Panc1 (cell line): ENCODE measurements at regions not wholly inside any gene's neighbourhood (a gene's known extent, or its start where the extent isn't known, plus 50 kb on each side); places are given as distances from the start of the nearest gene placed in this dataset.

Experiments
- CTCF ChIP-seq: fragments of 450-650 bp; IDR thresholded peaks from 2 replicates; pipeline ENCODE4 v1.5.1; 2017; ENCODE audit warnings: mild to moderate bottlenecking
- POLR2AphosphoS5 ChIP-seq: IDR thresholded peaks from 2 replicates; pipeline ENCODE4 v1.6.1; 2012; ENCODE audit warnings: mild to moderate bottlenecking, low read depth, low read length, moderate library complexity
- REST ChIP-seq, 2 experiments: IDR thresholded peaks; 2 replicates each; pipeline ENCODE4 v1.6.1; 2011 to 2012; ENCODE audit warnings: low read depth in 2 of 2, control low read depth in 1 of 2, low read length in 1 of 2, mild to moderate bottlenecking in 1 of 2, moderate library complexity in 1 of 2; ENCODE audit not compliant: insufficient read depth in 1 of 2
- SIN3A ChIP-seq: IDR thresholded peaks from 2 replicates; pipeline ENCODE4 v1.6.1; 2012; ENCODE audit warnings: low read depth, mild to moderate bottlenecking, low read length, moderate library complexity, borderline replicate concordance; ENCODE audit not compliant: insufficient read depth
- TCF7L2 ChIP-seq: IDR thresholded peaks from 2 replicates; pipeline ENCODE4 v1.6.1; 2011; ENCODE audit warnings: mild to moderate bottlenecking, low read depth, low read length, inconsistent platforms

- TF ChIP-seq CTCF (no peak), REST (IDR thresholded peaks at IDR 0.05; ENCODE audit: insufficient read depth in 1 of 2, low read depth in 2 of 2, low read length in 1 of 2) (no peak), POLR2AphosphoS5 (no peak), TCF7L2 (no peak), SIN3A (no peak)
Observed at GRCh38 chr4:148787831-148788477, 345.7 kb upstream of the NR3C2 start.
